SK-MEL-5 (cell line): ENCODE measurements at regions not wholly inside any gene's neighbourhood (a gene's known extent, or its start where the extent isn't known, plus 50 kb on each side); places are given as distances from the start of the nearest gene placed in this dataset.

ENCODE experiments used
- DNase-seq: peaks from one replicate; pipeline ENCODE4 v3.0.0-alpha.2; 2016; ENCODE audit warnings: low read depth, low spot score
- in situ Hi-C: cut with HindIII; loops from 2 replicates; pipeline ENCODE4 v1.10.0; 2016; ENCODE audit warnings: low sequenced_read_pairs, high pct_unique_total_duplicates, low pct_unique_long_range_greater_than_20kb

DNA sequence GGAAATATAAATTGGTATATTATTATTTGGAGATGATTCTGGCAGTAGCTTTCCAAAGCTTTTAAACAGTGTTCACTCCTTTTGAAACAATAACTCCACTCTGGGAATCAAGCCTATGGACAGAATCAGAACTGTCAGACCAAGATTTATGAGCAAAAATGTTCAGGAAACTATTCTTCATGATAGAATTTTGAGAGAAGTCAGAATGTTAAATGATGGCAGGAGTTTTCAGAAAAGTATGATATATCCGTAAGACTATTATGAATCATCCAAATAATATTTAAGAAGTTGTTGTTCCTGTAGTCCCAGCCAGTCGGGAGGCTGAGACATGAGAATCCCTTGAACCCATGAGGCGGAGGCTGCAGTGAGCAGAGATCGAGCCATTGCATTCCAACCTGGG, 50.5 kb upstream of the ADGRG2 start:
- DNase-seq, result no peak
- in situ Hi-C loops, result no loop called here

DNA sequence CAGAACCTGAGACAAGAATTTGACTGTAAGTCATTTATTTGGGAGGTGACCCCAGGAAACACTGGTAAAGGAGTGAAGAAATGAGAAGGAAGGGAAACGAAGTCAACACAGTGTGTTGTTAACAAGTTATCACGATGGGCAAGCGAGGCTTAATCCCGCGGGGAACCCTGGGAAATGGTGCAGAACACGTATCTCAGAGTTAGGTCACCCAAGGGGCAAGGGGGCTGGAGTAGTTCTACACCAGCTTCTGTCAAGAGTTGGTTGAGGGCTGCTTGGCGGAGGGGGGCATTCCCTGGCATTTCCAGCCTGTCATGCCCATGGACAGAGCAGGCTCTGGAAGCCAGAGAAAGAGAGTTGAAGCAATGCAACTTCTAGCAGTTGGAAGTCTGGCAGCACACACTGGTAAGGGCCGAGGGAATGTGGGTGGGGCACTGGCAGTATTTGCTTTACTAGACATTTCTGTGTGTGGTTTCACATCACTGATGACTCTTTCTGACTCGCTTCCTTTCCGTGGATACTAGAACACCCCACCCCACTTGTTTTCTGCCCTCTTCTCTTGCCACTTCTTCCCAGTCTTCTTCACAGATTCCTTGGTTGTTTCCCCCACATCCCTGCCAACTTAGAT, 52.2 kb upstream of the ADGRG2 start:
- in situ Hi-C loops, result no loop called here
- DNase-seq, result no peak

DNA sequence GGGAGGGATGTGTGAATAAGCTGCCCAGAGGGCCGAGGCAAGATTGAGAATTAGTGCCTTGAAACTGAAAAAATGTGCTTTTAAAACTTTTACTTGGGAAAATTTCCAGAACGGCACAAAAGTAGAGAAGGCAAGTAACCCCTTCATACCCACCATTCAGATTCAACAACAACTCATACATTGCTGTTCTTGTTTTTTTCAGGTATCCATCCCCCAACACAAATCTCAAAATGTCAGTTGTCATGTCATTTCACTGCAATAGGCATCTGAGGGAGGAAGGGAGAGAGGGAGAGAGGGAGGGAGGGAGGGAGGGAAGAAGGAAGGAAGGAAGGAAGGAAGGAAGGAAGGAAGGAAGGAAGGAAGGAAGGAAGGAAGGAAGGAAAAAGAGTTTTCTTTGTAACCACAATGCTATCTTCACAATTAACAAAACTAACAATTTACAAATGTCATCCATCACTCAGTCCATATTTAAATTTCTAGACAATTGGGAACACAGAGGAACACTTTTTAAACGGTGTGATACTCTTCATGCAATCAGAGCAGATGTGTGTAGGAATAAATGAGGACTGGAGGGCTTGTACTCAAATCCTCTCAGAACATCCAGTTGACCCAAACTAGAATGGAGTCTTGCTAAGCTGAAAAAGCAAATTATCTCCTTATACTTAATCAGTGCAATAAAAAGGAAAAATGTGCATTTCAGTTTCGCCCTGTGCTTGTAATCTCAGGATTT, 54.8 kb upstream of the ADGRG2 start:
- no peak for DNase-seq
- in situ Hi-C loops, result no loop called here

DNA sequence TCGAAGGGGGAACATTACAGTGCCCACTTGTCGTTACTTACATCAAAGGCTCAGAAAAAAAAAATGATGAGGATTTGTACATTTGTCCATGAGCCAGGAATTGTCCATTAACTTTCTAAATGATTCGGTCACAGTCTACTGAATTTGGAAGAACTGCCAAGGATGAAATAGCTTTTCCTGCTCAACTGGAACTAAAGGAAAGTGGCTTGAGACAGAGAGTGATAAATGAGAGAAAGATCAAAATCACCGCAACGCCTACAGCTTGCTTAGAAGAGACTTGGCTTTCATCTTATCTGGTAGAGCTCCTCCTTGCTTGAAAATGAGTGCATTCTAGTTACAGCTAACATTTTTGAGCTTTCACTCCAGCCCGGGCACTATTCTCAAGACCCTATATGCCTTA, 55.5 kb upstream of the ADGRG2 start:
- in situ Hi-C loops, result no loop called here

GRCh38 chrX:19178402-19178801, 56.1 kb upstream of the ADGRG2 start:
- in situ Hi-C loops, result no loop called here
- DNase-seq, result no peak

More for the DNA sequence above, 55.5 kb upstream of the ADGRG2 start:
- DNase-seq, result no peak

- DNase-seq, result no peak
- in situ Hi-C loops, result no loop called here
Observed at GRCh38 chrX:19179389-19179788, 57.1 kb upstream of the ADGRG2 start.

GRCh38 chrX:19181345-19181744, 59.1 kb upstream of the ADGRG2 start:
- in situ Hi-C loops, result no loop called here
- DNase-seq, result no peak

- in situ Hi-C loops, result no loop called here
- DNase-seq, result no peak
Observed at GRCh38 chrX:19182785-19183184, 60.5 kb upstream of the ADGRG2 start.

- no peak for DNase-seq
- in situ Hi-C loops, result no loop called here
Observed at GRCh38 chrX:19183761-19184477, 61.7 kb upstream of the ADGRG2 start.

GRCh38 chrX:19188566-19188965, 66.3 kb upstream of the ADGRG2 start:
- DNase-seq, result no peak
- in situ Hi-C loops, result no loop called here

DNA sequence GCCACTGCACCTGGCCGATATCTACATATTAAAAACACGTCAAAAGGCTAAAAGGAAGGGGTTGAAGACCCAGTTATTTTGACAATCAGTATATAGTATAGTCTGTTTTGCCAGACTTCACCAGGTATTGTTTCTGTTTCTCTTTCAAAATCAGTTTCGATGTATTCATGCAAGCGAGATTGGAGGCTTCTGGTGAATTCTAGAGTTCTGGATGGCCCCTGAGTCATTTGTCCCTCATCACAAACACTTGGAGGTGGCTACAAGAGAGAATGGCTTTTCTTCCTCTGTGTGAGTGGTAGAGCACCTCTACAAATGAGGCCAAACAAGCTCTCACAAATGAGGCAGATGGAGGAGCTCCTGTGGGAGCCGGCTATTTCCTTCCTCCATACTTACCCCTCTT, 68.6 kb upstream of the ADGRG2 start:
- in situ Hi-C loops, result no loop called here
- DNase-seq, result no peak

DNA sequence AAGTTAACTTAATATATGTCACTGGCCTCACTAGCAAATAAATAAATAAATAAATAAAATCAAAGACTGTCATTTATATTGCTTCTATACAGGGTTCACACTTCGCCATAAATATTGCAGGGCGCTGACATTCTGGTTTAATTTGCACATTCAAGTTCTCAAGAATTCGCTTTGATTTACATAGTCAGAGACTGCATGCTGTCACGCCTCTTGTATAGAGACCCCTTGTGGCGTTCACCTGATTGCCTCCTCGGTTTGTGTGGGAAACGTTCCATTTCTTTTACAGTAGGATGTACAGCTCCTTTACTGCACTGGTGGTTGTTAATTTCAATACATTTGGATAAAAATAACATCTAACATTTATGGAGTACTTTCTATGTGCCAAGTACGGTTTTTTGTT, 71.3 kb upstream of the ADGRG2 start:
- peak; percentile 2 for DNase-seq
- in situ Hi-C loops, result no loop called here

DNA sequence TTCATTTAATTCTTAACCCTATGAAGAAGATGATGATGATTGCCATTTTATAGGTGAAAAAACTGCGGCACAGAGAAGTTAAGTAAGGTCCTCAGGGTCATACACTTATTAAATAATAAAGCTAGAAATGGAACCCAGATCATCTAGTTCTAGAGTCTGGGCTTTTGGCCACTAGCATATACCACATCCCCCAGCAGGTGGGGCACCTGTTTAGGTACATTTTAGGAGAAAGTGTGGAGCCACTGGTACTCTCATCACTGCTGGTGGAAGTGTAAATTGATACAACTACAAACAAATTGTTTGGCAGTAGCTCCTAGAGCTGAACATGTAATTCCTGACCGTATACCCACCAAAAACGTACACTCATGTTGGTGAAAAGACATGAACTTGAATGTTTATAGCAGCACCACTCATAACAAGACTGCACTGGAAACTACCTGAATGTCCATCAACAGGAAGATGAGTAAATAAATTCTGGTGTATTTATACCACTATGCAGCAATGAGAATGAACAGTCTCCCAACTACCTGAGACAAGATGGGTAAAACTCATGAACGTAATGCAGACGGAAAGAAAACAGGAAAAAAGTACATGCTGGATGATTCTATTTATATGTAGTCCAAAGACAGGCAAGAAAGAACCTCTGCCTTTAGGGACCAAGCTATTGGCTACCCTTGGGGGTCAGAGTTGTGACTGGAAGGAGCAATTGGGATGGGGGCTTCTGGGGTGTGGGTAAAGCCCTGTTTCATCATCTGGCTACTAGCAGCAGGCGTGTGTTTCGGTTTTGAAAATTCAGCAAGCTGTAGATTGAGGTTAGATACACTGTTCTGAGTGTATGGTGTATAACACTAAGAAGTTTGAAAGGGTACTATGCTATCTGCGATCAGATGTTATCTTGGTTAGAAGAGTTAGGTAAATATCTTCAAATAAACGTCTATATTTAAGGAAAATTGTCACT, 72.3 kb upstream of the ADGRG2 start:
- DNase-seq, result no peak
- in situ Hi-C loops, result no loop called here

GRCh38 chrX:19195243-19195610, 73.0 kb upstream of the ADGRG2 start:
- in situ Hi-C loops, result no loop called here
- no peak for DNase-seq

DNA sequence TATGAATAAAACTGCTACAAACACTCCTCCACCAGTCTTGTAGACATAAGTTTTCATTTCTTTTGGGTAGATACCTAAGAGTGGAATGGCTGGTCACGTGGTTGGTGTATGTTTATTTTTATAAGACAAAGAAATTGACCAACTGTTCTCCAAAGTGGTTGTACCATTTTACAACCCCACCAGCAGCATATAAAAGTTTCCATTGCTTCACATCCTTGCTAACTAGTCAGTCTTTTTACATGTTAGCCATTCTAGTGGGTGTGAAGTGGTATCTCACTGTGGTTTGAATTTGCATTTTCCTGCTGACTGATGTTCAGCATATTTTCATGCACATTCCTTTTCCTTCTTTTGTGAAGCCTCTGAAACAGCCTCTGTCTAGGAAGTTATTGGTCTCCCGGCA, 76.2 kb upstream of the ADGRG2 start:
- DNase-seq, result no peak
- in situ Hi-C loops, result no loop called here

DNA sequence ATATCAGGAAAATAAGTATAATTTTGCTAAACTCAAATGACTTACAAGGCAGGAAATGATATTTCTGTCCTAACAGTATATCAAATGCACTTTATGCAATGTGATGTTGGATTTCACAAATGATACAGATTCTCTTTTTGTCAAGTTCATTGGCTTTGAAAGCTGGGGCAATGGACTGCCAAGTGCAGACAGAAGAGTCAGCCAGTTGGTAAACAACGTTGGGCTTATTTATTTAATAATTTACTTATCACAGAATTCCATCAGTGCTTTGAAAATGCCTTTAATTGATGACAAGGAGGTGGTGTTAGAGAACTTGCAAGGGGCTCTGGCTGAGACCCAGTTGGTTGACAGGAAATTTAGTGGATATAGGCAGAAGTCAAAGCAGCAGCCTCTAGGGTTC, 79.9 kb upstream of the ADGRG2 start:
- in situ Hi-C loops, result no loop called here
- DNase-seq, result no peak

- in situ Hi-C loops, result no loop called here
- DNase-seq, result no peak
Observed at GRCh38 chrX:19204636-19205035, 82.4 kb upstream of the ADGRG2 start.

GRCh38 chrX:19212037-19212436, 89.8 kb upstream of the ADGRG2 start:
- in situ Hi-C loops, result no loop called here
- no peak for DNase-seq
